ENCODE measurements at regions not wholly inside any gene's neighbourhood (a gene's known extent, or its start where the extent isn't known, plus 50 kb on each side); places are given as distances from the start of the nearest gene placed in this dataset.

DNA sequence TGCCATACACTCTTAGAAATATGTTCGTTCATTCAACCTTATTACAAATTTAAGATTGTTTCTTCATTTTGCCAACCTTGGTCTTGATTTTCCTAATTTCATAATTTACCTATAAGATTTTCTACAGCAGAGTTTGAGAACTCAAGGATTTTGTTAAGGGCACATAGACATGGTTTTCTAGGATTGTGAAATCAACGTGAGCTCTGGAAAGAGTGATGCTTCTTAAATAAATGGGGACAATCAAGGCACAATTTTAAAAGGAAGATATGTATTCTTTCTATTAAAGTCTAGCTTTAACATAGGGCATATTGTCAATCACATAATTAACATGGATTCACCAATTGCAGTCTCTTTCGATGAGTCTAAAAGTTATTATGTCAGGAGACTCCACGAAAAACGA is 174.2 kb upstream of the PHF14 start:
- TF ChIP-seq, protein P1, sequence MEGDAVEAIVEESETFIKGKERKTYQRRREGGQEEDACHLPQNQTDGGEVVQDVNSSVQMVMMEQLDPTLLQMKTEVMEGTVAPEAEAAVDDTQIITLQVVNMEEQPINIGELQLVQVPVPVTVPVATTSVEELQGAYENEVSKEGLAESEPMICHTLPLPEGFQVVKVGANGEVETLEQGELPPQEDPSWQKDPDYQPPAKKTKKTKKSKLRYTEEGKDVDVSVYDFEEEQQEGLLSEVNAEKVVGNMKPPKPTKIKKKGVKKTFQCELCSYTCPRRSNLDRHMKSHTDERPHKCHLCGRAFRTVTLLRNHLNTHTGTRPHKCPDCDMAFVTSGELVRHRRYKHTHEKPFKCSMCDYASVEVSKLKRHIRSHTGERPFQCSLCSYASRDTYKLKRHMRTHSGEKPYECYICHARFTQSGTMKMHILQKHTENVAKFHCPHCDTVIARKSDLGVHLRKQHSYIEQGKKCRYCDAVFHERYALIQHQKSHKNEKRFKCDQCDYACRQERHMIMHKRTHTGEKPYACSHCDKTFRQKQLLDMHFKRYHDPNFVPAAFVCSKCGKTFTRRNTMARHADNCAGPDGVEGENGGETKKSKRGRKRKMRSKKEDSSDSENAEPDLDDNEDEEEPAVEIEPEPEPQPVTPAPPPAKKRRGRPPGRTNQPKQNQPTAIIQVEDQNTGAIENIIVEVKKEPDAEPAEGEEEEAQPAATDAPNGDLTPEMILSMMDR (IDR thresholded peaks at IDR 0.05; ENCODE audit: low read depth, low read length), result no peak
- no peak for TF ChIP-seq EZH2phosphoT487 (IDR thresholded peaks at IDR 0.05; ENCODE audit: low read depth)

Data from OCI-LY3 (cell line).